ENCODE measurements at regions not wholly inside any gene's neighbourhood (a gene's known extent, or its start where the extent isn't known, plus 50 kb on each side); places are given as distances from the start of the nearest gene placed in this dataset.

DNA sequence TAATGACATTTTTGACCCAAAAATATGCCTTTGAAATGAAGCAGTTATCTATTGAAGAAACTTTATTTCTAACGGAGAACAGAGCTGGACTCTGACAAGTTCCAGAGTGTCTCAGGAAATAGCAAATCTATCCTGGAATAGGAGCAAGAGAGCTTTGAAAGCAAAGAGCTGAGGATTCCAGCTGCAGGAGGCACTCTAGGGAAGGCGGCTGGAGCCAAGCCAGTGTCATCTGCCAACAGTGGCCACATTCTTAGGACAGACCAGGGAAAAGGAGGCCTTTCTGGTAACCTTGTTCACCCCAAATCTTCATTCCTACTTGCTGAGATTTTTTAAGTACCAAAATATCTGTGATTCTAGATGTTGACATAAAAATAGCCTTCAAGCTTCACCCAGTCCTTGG, 493.5 kb upstream of the B3GAT1 start:
- in situ Hi-C loops (cut with HindIII; ENCODE audit: low pct_unique_long_range_greater_than_20kb, low sequenced_read_pairs) = no loop called here
- DNase-seq (ENCODE audit: low read depth in 1 of 2, low spot score in 1 of 2) = no peak
- no peak for TF ChIP-seq JUND (IDR thresholded peaks at IDR 0.05; ENCODE audit: low read depth)

DNA sequence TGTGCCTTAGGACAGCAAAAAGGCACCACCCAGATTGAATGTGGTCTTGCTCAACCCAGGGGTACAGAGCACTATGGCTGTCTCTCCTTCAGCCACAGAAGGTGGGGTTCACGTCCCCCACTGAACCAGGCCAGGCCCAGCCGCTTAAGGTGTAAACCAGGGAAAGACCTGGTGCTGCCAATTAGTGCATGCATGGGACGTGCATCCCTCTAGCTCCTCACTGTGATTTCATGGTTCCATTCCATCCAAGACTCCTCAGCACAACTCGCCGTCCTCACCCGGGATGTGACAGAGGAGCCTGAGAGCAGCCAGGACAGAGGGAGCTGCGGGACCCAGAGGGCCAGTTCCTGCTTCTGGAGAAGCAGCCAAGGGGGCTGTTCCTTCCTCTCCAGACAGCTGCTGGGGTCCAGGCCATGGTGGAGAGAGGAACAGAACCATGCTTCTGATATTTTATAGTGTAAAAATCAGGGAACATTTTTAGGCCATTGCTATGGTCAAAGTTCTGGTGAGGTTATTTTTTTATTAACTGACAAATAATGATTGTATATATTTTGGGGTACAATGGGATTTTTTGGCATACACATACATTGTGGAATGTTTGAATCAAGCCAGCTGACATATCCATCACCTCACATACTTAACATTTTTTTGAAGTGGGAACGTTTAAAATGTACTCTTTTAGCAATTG, 492.2 kb upstream of the B3GAT1 start:
- in situ Hi-C loops (cut with HindIII; ENCODE audit: low pct_unique_long_range_greater_than_20kb, low sequenced_read_pairs) = no loop called here
- no peak for DNase-seq (ENCODE audit: low read depth in 1 of 2, low spot score in 1 of 2)
- no peak for TF ChIP-seq JUND (IDR thresholded peaks at IDR 0.05; ENCODE audit: low read depth)

DNA sequence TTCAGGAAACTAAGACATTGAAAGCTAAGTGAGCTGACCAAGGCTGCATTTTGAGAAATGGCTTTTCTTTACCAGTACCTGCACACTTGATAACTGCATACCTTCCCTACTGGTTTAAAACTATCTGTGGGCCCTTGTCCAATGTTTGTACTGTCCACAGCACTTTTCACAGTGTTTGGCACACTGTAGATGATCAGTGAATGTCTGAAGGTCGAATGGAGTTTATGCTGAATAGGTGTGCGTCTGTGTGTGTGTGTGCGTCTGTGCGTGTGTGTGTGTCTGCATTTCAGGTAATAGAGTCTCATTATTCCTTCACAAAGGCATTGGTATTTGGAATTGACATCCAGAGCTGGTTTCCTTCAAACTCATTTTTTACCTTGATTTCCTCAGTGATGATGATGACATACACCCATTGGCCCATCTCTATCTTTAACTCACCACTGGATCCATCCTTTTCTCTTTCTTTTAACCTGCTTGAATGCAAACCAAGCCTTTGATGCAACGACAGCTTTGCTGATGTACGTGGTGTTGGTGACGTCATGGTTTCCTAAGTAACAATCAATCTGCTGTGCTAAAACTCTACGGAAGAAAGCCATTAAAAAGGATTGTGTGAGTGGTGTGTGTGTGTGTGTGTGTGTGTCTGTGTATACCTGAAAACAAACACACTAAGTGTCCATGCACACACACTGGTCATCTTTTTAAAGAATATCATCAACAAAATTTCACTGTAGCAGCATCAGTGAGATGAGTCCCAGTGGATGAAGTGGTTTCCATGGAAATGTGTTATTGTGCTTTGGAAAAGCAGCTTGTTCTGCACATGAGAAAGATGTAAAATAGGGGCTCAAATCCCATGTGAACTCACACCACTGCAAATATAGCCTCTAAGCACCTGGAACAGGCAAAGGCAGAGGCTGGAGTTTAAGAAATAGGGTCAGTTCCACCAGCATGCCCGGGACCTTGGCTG, 490.2 kb upstream of the B3GAT1 start:
- in situ Hi-C loops (cut with HindIII; ENCODE audit: low pct_unique_long_range_greater_than_20kb, low sequenced_read_pairs) = no loop called here
- no peak for TF ChIP-seq JUND (IDR thresholded peaks at IDR 0.05; ENCODE audit: low read depth)
- DNase-seq (ENCODE audit: low read depth in 1 of 2, low spot score in 1 of 2) = no peak

DNA sequence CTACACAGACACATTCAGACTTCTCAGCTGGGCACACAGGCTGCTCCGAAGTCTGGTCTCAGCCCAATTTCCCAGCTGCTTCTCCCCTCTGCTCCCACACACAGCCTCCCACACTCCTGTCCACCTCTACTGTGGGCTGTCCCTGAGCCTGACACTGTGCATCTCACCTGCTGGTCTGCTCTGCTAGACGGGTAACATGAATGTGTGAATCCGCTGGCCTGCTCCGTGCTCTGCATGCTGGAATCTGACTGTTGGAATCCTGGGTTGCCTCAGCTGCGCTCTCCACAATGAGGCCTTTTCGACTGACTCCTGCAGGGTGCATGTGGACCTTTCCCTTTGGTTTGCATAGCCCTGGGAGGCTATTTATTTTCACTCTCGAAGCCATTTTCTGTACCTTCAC, 489.5 kb upstream of the B3GAT1 start:
- in situ Hi-C loops (cut with HindIII; ENCODE audit: low pct_unique_long_range_greater_than_20kb, low sequenced_read_pairs) = no loop called here
- no peak for TF ChIP-seq JUND (IDR thresholded peaks at IDR 0.05; ENCODE audit: low read depth)
- no peak for DNase-seq (ENCODE audit: low read depth in 1 of 2, low spot score in 1 of 2)

DNA sequence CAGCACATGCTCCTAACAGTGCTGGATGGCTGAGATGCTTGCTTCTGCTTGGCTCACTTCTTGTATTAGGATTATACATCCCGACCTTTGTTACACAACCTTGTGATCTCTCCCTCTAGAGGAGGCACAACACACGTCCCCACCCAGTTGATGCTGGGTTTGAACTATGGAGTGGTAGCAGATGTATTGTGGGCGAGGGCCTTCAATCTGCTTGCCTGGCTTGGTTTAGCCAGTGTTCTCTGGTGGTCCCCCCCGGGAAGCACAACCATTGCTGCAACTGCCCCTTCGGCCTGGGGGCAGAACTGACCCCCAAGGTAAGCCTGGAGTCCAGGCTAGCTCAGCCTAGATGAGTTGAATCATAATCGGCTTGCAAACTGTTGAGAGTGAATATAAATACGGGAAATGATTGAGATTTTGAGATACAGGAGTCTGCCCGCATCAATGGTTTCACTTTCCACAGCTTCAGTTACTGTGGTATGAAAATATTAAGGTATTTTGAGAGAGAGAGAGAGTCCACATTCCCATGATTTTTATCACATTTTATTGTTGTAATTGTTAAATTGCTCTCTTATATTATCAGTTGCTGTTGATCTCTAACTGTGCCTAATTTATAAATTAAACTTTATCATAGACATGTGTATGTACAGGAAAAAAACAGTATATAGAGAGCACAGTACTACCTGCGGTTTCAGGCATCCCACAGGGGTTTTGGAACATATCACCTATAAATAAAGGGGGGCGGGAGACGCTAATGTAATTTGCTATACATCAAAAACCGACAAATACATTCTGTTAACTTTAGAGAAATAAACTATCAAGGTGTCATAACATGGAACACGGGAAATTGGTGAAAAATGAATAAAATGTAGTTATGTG, 482.0 kb upstream of the B3GAT1 start:
- no peak for TF ChIP-seq JUND (IDR thresholded peaks at IDR 0.05; ENCODE audit: low read depth)
- no peak for DNase-seq (ENCODE audit: low read depth in 1 of 2, low spot score in 1 of 2)
- in situ Hi-C loops (cut with HindIII; ENCODE audit: low pct_unique_long_range_greater_than_20kb, low sequenced_read_pairs) = no loop called here

DNA sequence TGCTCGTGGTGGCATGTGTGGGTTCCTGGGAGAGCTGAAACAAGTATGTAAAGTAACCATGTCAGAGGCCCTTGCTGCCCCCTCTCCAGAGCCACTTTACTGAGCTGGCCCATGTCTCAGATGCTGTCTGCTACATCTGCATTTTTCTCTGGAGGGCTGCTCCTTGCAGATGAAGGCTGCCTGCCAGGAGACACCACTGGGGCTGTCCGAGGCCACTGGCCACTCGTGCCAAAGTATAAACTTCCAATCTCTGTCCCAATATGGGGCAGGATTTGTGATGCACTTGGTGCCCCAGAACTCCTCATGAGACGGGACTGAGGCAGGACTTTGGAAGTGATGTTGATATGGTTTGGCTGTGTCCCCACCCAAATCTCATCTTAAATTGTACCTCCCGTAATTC, 478.4 kb upstream of the B3GAT1 start:
- in situ Hi-C loops (cut with HindIII; ENCODE audit: low pct_unique_long_range_greater_than_20kb, low sequenced_read_pairs) = no loop called here

DNA sequence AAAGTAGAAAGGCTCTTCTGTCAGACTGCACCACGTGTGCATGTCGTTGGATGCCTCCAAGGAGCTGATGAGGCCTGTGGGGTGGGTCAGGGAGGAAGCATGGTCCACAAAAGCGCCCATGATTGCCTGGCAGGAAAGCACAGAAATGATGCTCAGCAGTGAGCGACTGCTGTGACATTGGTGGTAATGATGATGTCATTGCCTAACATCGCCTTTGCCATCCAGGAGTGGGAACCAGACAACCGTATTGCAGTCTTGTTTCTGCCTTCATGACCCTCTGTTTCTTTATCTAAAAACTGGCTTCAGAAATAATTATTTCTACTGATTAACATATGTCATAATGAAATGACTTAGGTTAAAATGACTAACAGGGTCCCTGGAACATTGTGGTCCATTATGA, 477.8 kb upstream of the B3GAT1 start:
- no peak for TF ChIP-seq JUND (IDR thresholded peaks at IDR 0.05; ENCODE audit: low read depth)
- no peak for DNase-seq (ENCODE audit: low read depth in 1 of 2, low spot score in 1 of 2)
- in situ Hi-C loops (cut with HindIII; ENCODE audit: low pct_unique_long_range_greater_than_20kb, low sequenced_read_pairs) = no loop called here

More for the DNA sequence above, 478.4 kb upstream of the B3GAT1 start:
- TF ChIP-seq JUND (IDR thresholded peaks at IDR 0.05; ENCODE audit: low read depth) = no peak
- DNase-seq (ENCODE audit: low read depth in 1 of 2, low spot score in 1 of 2) = no peak

DNA sequence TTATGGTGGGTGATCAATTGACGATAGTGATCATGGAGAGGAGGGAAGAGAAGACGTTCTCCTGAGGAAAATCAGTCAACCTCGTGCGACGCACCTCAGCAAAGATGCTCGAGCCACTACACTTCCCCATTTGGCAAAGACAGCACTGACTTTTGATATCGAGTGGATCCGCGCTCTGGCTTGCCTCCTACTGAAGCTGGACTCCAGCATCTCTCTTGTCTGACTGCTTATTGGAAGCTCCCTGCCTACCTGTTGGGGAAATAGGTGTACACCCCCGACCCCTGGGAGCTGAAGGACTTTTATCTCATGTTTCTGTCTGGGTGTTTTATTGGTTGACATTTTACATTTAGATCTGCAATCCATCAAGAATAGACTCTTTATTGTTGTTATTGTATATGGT, 476.8 kb upstream of the B3GAT1 start:
- DNase-seq (ENCODE audit: low read depth in 1 of 2, low spot score in 1 of 2) = no peak
- in situ Hi-C loops (cut with HindIII; ENCODE audit: low pct_unique_long_range_greater_than_20kb, low sequenced_read_pairs) = no loop called here

DNA sequence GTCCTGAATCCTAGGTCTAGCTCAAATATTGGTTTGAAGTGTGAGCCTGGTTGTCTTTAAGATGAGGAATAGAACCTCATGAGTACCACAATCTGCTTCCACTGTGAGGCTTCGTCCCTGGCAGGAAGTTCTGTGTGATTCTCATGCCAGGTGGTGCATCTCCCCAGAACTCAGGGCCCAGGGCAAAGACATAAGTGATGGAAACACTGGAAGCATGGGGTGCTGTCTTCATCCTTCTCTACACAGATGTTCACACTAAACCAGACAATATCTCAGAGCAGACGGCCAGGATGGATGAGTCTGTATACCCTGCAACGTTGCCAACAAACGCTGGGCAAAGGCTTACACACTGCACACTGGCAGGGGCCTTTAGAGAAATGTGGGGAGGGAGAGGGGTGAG, 475.9 kb upstream of the B3GAT1 start:
- in situ Hi-C loops (cut with HindIII; ENCODE audit: low pct_unique_long_range_greater_than_20kb, low sequenced_read_pairs) = no loop called here
- DNase-seq (ENCODE audit: low read depth in 1 of 2, low spot score in 1 of 2) = no peak
- TF ChIP-seq JUND (IDR thresholded peaks at IDR 0.05; ENCODE audit: low read depth) = no peak

More for the DNA sequence above, 476.8 kb upstream of the B3GAT1 start:
- no peak for TF ChIP-seq JUND (IDR thresholded peaks at IDR 0.05; ENCODE audit: low read depth)

DNA sequence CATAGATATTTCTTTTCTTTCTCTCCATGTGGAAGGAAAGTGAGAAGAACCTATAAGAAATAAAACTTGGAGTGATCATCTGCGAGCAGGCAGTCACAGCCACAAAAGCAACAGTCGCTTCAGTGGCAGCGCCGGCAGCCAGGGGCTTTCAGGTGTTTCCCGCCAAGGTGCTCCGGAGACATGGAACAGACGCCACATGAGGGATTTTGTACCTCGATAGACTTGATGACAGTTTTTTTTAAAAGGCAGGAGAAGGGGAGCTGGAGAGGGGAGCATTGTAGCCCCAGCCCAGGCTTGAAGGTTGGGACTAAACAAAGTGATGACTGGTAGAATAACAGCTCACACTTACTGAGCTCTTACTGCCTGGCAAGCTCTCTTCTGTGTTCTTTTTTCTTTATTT, 471.4 kb upstream of the B3GAT1 start:
- no peak for DNase-seq (ENCODE audit: low read depth in 1 of 2, low spot score in 1 of 2)
- no peak for TF ChIP-seq JUND (IDR thresholded peaks at IDR 0.05; ENCODE audit: low read depth)
- in situ Hi-C loops (cut with HindIII; ENCODE audit: low pct_unique_long_range_greater_than_20kb, low sequenced_read_pairs) = no loop called here

DNA sequence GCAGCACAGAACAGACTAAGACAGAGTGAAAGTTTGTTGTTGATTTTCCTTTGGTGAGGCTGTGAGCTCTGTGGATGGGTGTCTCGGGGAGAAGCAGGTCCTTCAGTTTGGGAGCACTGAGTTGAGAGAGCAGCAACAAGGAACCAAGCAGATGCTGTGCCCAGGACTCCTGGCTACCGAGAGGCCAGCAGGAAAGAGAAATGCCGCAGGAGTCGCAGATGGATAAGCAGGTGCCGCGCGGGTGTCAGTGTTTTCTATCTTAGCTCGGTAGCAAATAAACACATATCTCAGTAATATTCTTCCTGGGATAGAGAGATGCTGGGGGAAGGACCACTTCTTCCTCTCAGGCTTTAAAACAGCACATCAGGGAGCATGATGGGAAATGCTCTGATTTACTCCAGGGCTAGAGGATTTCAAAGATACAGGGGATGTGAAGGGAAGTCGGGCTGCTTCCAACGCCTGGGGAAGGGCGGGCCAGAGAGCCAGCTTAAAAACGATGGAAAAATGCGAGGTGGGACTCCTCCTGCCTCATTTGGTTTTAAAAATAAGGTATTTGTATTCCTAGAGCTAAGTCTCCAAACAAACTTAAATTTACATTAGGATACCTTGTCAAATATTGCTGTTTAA, 470.7 kb upstream of the B3GAT1 start:
- no peak for TF ChIP-seq JUND (IDR thresholded peaks at IDR 0.05; ENCODE audit: low read depth)
- DNase-seq (ENCODE audit: low read depth in 1 of 2, low spot score in 1 of 2) = no peak
- in situ Hi-C loops (cut with HindIII; ENCODE audit: low pct_unique_long_range_greater_than_20kb, low sequenced_read_pairs) = no loop called here

DNA sequence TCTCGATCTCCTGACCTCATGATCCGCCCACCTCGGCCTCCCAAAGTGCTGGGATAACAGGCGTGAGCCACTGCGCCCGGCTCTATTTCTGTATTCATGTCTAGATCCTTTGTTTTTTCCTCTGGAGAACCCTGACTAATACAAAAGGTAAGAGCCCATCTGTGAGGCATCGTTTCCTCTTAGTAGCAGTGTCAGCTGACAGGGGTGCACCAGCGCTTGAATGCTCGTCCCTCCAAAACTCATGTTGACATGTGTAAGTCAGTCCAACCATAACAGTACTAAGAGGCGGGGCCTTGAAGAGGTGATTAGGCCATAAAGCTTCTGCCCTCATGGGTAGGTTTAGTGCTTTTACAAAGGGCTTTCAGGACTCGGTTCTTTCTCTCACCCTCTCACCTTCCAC, 470.1 kb upstream of the B3GAT1 start:
- no peak for TF ChIP-seq JUND (IDR thresholded peaks at IDR 0.05; ENCODE audit: low read depth)
- in situ Hi-C loops (cut with HindIII; ENCODE audit: low pct_unique_long_range_greater_than_20kb, low sequenced_read_pairs) = no loop called here

More for the DNA sequence above, 470.1 kb upstream of the B3GAT1 start:
- DNase-seq (ENCODE audit: low read depth in 1 of 2, low spot score in 1 of 2) = no peak
